Tibial artery (tissue), 4 donors: ENCODE measurements at regions not wholly inside any gene's neighbourhood (a gene's known extent, or its start where the extent isn't known, plus 50 kb on each side); places are given as distances from the start of the nearest gene placed in this dataset.

ENCODE experiments used
- DNase-seq, 2 donors: peaks; one replicate each; pipeline ENCODE4 v3.0.0-alpha.2; 2019
- H3K27ac ChIP-seq, 2 donors: fragments of 200-600 bp; sonication (generic) in 1 of 2; 1 replicate in 1 of 2; 2 replicates in 1 of 2; pipeline ENCODE4 v1.5.1; 2018 to 2019; ENCODE audit warnings: mild to moderate bottlenecking in 1 of 2
- H3K27me3 ChIP-seq, 2 donors: fragments of 200-600 bp; sonication (generic) in 1 of 2; one replicate each; pipeline versions ENCODE4 v1.5.1 to v1.6.0; 2016 to 2019
- H3K36me3 ChIP-seq, 3 donors: fragments of 200-600 bp; sonication (generic) in 2 of 3; one replicate each; pipeline ENCODE4 v1.5.1; 2016 to 2019; ENCODE audit warnings: mild to moderate bottlenecking in 2 of 3
- H3K4me1 ChIP-seq, 4 donors: fragments of 200-600 bp; sonication (generic) in 2 of 4; 1 replicate in 3 of 4; 2 replicates in 1 of 4; pipeline ENCODE4 v1.5.1; 2016 to 2019
- H3K4me3 ChIP-seq, 2 donors: fragments of 200-600 bp; sonication (generic) in 1 of 2; 1 replicate in 1 of 2; 2 replicates in 1 of 2; pipeline ENCODE4 v1.5.1; 2018 to 2019; ENCODE audit warnings: mild to moderate bottlenecking in 2 of 2
- H3K9me3 ChIP-seq, 3 donors: fragments of 200-600 bp; sonication (generic) in 1 of 3; one replicate each; pipeline ENCODE4 v1.5.1; 2016 to 2019
- intact Hi-C: fragments of 100-400 bp; cut with DNase I; formaldehyde crosslinking; loops from one replicate; pipeline ENCODE4 v1.15.0; 2023; ENCODE audit warnings: low total_unique reads
- TF ChIP-seq, protein P1 (sequence below), 2 experiments: fragments of 200-600 bp in 1 of 2; fragments of 450-650 bp in 1 of 2; IDR thresholded peaks; one replicate each; pipeline ENCODE4 v1.5.1; 2017 to 2019; ENCODE audit warnings: antibody characterized with exemption in 2 of 2, mild to moderate bottlenecking in 1 of 2, moderate library complexity in 1 of 2

DNA sequence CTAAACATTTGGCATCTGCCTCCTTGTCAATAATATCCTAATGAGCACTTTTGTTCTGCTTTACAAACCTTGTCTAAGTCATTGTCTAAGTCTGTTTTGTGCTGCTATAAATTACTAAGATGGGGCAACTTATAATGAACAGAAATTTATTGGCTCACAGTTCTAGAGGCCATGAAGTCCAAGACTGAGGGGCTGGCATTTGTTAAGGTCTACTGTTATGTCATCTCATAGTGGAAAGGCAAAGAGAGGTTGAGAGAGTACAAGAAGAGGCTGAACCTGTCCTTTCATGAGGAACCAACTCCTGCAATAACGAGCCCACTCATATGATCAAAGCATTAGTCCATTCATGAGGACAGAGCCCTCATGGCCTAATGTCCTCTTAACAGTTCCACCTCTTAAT lies 72.7 kb upstream of the KLF12 start:
- H3K27me3 ChIP-seq = no peaks in the 10 kb centered on the region
- H3K9me3 ChIP-seq = no peaks in the 10 kb centered on the region
- no peak overlapping the region for H3K27ac ChIP-seq
- no peak overlapping the region for H3K4me3 ChIP-seq
- no peak for DNase-seq
- TF ChIP-seq, protein P1, sequence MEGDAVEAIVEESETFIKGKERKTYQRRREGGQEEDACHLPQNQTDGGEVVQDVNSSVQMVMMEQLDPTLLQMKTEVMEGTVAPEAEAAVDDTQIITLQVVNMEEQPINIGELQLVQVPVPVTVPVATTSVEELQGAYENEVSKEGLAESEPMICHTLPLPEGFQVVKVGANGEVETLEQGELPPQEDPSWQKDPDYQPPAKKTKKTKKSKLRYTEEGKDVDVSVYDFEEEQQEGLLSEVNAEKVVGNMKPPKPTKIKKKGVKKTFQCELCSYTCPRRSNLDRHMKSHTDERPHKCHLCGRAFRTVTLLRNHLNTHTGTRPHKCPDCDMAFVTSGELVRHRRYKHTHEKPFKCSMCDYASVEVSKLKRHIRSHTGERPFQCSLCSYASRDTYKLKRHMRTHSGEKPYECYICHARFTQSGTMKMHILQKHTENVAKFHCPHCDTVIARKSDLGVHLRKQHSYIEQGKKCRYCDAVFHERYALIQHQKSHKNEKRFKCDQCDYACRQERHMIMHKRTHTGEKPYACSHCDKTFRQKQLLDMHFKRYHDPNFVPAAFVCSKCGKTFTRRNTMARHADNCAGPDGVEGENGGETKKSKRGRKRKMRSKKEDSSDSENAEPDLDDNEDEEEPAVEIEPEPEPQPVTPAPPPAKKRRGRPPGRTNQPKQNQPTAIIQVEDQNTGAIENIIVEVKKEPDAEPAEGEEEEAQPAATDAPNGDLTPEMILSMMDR (IDR thresholded peaks at IDR 0.05) = no peak
- peaks cover 0 to 44% (median 20%) of the 10 kb centered on the region in 4 donors for H3K4me1 ChIP-seq
- no peaks in the 10 kb centered on the region for H3K36me3 ChIP-seq
- intact Hi-C loops = no loop called here

DNA sequence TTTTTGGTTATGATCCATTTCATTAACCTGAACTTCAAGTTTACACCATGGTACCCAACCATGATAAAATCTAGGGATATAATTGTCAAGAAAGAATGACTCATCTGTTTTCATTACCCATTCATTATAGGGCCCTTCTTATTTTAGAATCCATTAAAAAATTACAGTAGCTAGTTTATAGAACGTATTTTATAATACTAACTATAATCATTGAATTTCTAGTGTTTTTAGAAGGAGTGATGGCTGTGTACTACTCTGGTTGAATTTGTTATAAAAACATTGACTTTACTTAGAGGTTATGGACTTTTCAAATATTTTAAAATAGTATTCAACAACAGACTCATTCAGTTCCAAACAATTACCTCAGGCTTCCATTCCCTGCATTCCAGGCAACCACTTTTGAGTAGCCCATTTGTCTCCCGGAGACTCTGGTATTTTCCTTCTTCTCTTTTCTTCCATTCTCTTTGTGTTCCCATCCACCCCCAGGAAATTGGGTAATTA lies 71.9 kb upstream of the KLF12 start:
- intact Hi-C loops = no loop called here

DNA sequence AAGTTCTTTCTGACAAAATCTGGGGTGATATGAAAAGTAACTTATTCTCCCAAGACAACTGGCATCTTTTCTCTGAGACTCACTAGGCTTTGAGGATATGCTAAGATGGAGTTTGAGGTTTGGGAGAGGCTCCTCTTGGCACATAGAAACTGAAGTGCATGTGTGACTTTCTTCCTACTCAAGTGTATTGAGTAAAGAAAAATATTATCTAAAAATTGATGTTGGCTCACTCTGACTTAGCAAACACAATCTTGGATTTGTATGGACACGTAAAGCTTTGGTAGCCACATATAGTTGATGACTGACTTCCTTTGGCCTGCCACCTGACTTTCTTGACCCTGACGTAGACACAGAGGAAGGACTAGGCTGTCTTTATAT lies 71.1 kb upstream of the KLF12 start:
- no peaks in the 10 kb centered on the region for H3K9me3 ChIP-seq
- DNase-seq = no peak
- H3K36me3 ChIP-seq = no peaks in the 10 kb centered on the region
- peaks cover 0 to 36% (median 21%) of the 10 kb centered on the region in 4 donors for H3K4me1 ChIP-seq
- H3K27ac ChIP-seq = no peak overlapping the region
- intact Hi-C loops = no loop called here
- no peaks in the 10 kb centered on the region for H3K27me3 ChIP-seq
- TF ChIP-seq, protein P1 (IDR thresholded peaks at IDR 0.05) = no peak
- no peak overlapping the region for H3K4me3 ChIP-seq

More for the DNA sequence above, 71.9 kb upstream of the KLF12 start:
- TF ChIP-seq, protein P1 (IDR thresholded peaks at IDR 0.05) = no peak
- Histone ChIP-seq H3K4me1 (peaks cover 0 to 42% (median 23%) of the 10 kb centered on the region in 4 donors), H3K9me3 (no peaks in the 10 kb centered on the region), H3K4me3 (no peak overlapping the region), H3K27ac (no peak overlapping the region), H3K27me3 (no peaks in the 10 kb centered on the region), H3K36me3 (no peaks in the 10 kb centered on the region)
- DNase-seq = no peak

DNA sequence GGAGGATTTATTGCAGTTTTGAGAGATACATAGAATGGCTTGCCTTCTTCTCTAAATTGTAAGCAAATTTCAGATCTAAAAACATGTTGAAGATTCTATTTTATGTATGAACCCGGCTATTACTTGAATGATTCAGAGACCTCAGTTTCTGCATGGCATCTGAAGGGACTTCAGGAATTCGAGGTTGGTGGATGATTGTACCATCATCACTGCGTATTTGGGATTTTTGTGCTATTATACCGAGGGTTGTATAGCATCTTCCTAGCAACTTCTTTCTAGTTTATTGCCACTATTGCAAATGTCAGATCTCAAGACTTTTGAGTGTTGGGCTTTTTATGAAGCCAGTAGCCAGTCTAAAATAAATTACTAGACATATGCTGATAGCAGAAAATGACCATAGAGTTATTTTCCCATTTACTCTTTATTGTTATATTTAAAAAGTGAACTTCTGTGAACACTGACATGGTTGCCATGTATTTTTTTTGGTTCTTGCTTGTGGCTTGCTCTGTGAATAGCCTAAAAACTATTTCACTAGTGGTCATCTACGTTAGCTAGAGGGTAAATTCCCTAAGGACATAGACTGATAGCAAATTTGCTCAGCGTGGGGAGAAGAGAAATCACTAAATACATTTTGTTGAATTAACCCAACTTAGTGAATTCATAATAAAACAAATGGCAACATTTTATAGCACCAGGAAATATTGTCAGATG lies 70.6 kb upstream of the KLF12 start:
- intact Hi-C loops = no loop called here
- no peak for DNase-seq
- peaks cover 0 to 34% (median 20%) of the 10 kb centered on the region in 4 donors for H3K4me1 ChIP-seq
- H3K27me3 ChIP-seq = no peaks in the 10 kb centered on the region
- no peak overlapping the region for H3K27ac ChIP-seq
- H3K9me3 ChIP-seq = no peaks in the 10 kb centered on the region
- no peaks in the 10 kb centered on the region for H3K36me3 ChIP-seq
- H3K4me3 ChIP-seq = no peak overlapping the region
- TF ChIP-seq, protein P1 (IDR thresholded peaks at IDR 0.05) = no peak

DNA sequence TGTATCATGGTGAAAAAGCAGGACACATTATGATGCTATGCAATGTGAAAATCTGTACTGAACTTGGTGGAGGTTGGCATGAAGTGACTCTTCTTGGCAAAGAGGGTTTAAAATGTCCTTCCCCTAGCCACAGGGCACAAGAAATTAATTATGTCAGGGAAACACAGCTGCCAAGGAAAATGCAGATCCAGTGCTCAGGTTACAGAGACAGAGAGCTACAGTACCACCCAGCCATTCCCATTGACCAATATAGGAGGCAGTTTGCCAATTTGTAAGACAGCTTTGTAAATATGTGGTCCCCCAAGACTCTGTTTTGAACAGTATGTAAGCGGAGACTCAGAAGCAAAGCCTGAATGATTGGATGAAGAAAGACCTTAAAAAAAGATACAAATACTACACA lies 69.4 kb upstream of the KLF12 start:
- Histone ChIP-seq H3K9me3 (no peaks in the 10 kb centered on the region), H3K27me3 (no peaks in the 10 kb centered on the region), H3K4me1 (peaks cover 0 to 34% (median 20%) of the 10 kb centered on the region in 4 donors), H3K36me3 (no peaks in the 10 kb centered on the region), H3K4me3 (no peak overlapping the region), H3K27ac (no peak overlapping the region)
- TF ChIP-seq, protein P1 (IDR thresholded peaks at IDR 0.05) = no peak
- DNase-seq = no peak
- intact Hi-C loops = no loop called here
